Neural progenitor cell (in vitro differentiated cells): ENCODE measurements at regions not wholly inside any gene's neighbourhood (a gene's known extent, or its start where the extent isn't known, plus 50 kb on each side); places are given as distances from the start of the nearest gene placed in this dataset.
A peak's percentile ranks its signal among the peaks of the same experiment; 100 is the strongest.

ENCODE experiments used
- DNase-seq: peaks from one replicate; pipeline ENCODE4 v3.0.0-alpha.2; 2016; ENCODE audit warnings: low spot score
- H2AFZ ChIP-seq: fragments of 200-600 bp; sonication (generic); replicated peaks from 2 replicates; pipeline ENCODE4 v1.6.1; 2016; ENCODE audit warnings: antibody characterized with exemption
- H3F3A ChIP-seq: fragments of 200-600 bp; sonication (generic); 2 replicates; pipeline ENCODE4 v1.6.1; 2016; ENCODE audit warnings: antibody characterized with exemption, low read depth
- H3K27ac ChIP-seq: fragments of 200-600 bp; sonication (generic); 2 replicates; pipeline ENCODE4 v1.5.1; 2016; ENCODE audit warnings: mild to moderate bottlenecking
- H3K27me3 ChIP-seq: fragments of 200-600 bp; sonication (generic); 2 replicates; pipeline ENCODE4 v1.6.1; 2016; ENCODE audit warnings: mild to moderate bottlenecking, moderate library complexity
- H3K36me3 ChIP-seq: fragments of 200-600 bp; sonication (generic); 2 replicates; pipeline ENCODE4 v1.5.1; 2016
- H3K4me1 ChIP-seq: fragments of 200-600 bp; sonication (generic); 2 replicates; pipeline ENCODE4 v1.6.1; 2016; ENCODE audit warnings: mixed run types
- H3K4me2 ChIP-seq: fragments of 200-600 bp; sonication (generic); 2 replicates; pipeline ENCODE4 v1.6.1; 2016
- H3K4me3 ChIP-seq: fragments of 200-600 bp; sonication (generic); 2 replicates; pipeline ENCODE4 v1.5.1; 2016
- H3K79me2 ChIP-seq: fragments of 200-600 bp; sonication (generic); 2 replicates; pipeline ENCODE4 v1.6.1; 2016; ENCODE audit warnings: low read depth
- H3K9ac ChIP-seq: fragments of 200-600 bp; sonication (generic); 2 replicates; pipeline ENCODE4 v1.6.1; 2016
- H3K9me3 ChIP-seq: fragments of 200-600 bp; sonication (generic); 2 replicates; pipeline ENCODE4 v1.5.1; 2016; ENCODE audit warnings: low read depth
- H4K20me1 ChIP-seq: fragments of 200-600 bp; sonication (generic); 2 replicates; pipeline ENCODE4 v1.6.1; 2016; ENCODE audit warnings: low read depth
- H3K27ac Mint-ChIP-seq: 3 replicates; pipeline ENCODE4 v1.8.0; 2021; ENCODE audit warnings: mixed read lengths
- H3K27me3 Mint-ChIP-seq: 2 replicates; pipeline ENCODE4 v1.8.0; 2022; ENCODE audit warnings: low read depth, mild to moderate bottlenecking, inconsistent platforms, moderate library complexity, mixed read lengths; ENCODE audit not compliant: insufficient read depth
- H3K36me3 Mint-ChIP-seq: 3 replicates; pipeline ENCODE4 v1.8.0; 2021; ENCODE audit warnings: mixed read lengths
- H3K4me1 Mint-ChIP-seq: 3 replicates; pipeline ENCODE4 v1.8.0; 2021; ENCODE audit warnings: mixed read lengths
- H3K4me3 Mint-ChIP-seq: 3 replicates; pipeline ENCODE4 v1.8.0; 2021; ENCODE audit warnings: mild to moderate bottlenecking, moderate library complexity, mixed read lengths
- H3K9me3 Mint-ChIP-seq: 3 replicates; pipeline ENCODE4 v1.8.0; 2020; ENCODE audit warnings: mixed read lengths
- CTCF ChIP-seq: fragments of 200-600 bp; sonication (generic); IDR thresholded peaks from 2 replicates; pipeline ENCODE4 v1.5.1; 2017; ENCODE audit warnings: antibody characterized with exemption, mild to moderate bottlenecking
- EZH2 ChIP-seq: fragments of 200-600 bp; sonication (generic); IDR thresholded peaks from 2 replicates; pipeline ENCODE4 v1.6.1; 2017; ENCODE audit warnings: antibody characterized with exemption, mild to moderate bottlenecking, moderate library complexity
- EZH2phosphoT487 ChIP-seq: fragments of 200-600 bp; sonication (generic); IDR thresholded peaks from 2 replicates; pipeline ENCODE4 v1.6.1; 2017; ENCODE audit warnings: antibody characterized with exemption

- no peaks in the 10 kb centered on the region for H3K36me3 ChIP-seq
- H3K27ac ChIP-seq, result no peak overlapping the region
- H3K4me3 ChIP-seq, result no peak overlapping the region
- H3K79me2 ChIP-seq, result no peaks in the 10 kb centered on the region
- Mint-ChIP-seq H3K4me1 (no peaks in the 10 kb centered on the region), H3K36me3 (no peaks in the 10 kb centered on the region), H3K27ac (no peak overlapping the region), H3K4me3 (no peak overlapping the region), H3K9me3 (no peaks in the 10 kb centered on the region), H3K27me3 (peaks cover 7% of the 10 kb centered on the region)
- H3K27me3 ChIP-seq, result no peaks in the 10 kb centered on the region
- no peak for DNase-seq
- H3K9me3 ChIP-seq, result no peaks in the 10 kb centered on the region
- H3K4me1 ChIP-seq, result peaks cover 7% of the 10 kb centered on the region
- no peaks in the 10 kb centered on the region for H4K20me1 ChIP-seq
- H2AFZ ChIP-seq, result no peak overlapping the region
- TF ChIP-seq CTCF (no peak), EZH2 (no peak), EZH2phosphoT487 (no peak)
- H3K4me2 ChIP-seq, result no peak overlapping the region
- H3F3A ChIP-seq, result no peaks in the 10 kb centered on the region
- H3K9ac ChIP-seq, result no peak overlapping the region
These were observed 119.4 kb upstream of the RAI14 start for GRCh38 chr5:34536699-34537098.

GRCh38 chr5:34538026-34538672 lies 118.0 kb upstream of the RAI14 start:
- Histone ChIP-seq H2AFZ (no peak overlapping the region), H3K4me2 (no peak overlapping the region), H3K36me3 (no peaks in the 10 kb centered on the region), H3K27ac (no peak overlapping the region), H3K4me3 (no peak overlapping the region), H3K9ac (no peak overlapping the region), H3K4me1 (peaks cover 7% of the 10 kb centered on the region), H3K27me3 (no peaks in the 10 kb centered on the region), H4K20me1 (no peaks in the 10 kb centered on the region), H3K79me2 (no peaks in the 10 kb centered on the region), H3F3A (no peaks in the 10 kb centered on the region), H3K9me3 (no peaks in the 10 kb centered on the region)
- TF ChIP-seq CTCF (peak; percentile 39), EZH2 (no peak)
- no peaks in the 10 kb centered on the region for H3K4me1 Mint-ChIP-seq
- H3K9me3 Mint-ChIP-seq, result peaks cover 2% of the 10 kb centered on the region
- DNase-seq, result no peak
- no peaks in the 10 kb centered on the region for H3K36me3 Mint-ChIP-seq
- peaks cover 7% of the 10 kb centered on the region for H3K27me3 Mint-ChIP-seq
- no peak overlapping the region for H3K4me3 Mint-ChIP-seq
- H3K27ac Mint-ChIP-seq, result no peak overlapping the region

GRCh38 chr5:34539183-34539582 lies 116.9 kb upstream of the RAI14 start:
- no peaks in the 10 kb centered on the region for H3K36me3 ChIP-seq
- H3K9ac ChIP-seq, result no peak overlapping the region
- no peaks in the 10 kb centered on the region for H4K20me1 ChIP-seq
- H3K4me2 ChIP-seq, result no peak overlapping the region
- no peaks in the 10 kb centered on the region for H3F3A ChIP-seq
- Mint-ChIP-seq H3K27ac (no peak overlapping the region), H3K9me3 (peaks cover 6% of the 10 kb centered on the region), H3K27me3 (peaks cover 9% of the 10 kb centered on the region), H3K4me3 (no peak overlapping the region), H3K36me3 (no peaks in the 10 kb centered on the region), H3K4me1 (no peaks in the 10 kb centered on the region)
- no peaks in the 10 kb centered on the region for H3K9me3 ChIP-seq
- H3K4me1 ChIP-seq, result peaks cover 7% of the 10 kb centered on the region
- H2AFZ ChIP-seq, result no peak overlapping the region
- H3K27ac ChIP-seq, result no peak overlapping the region
- no peak for TF ChIP-seq EZH2
- TF ChIP-seq EZH2phosphoT487, result no peak
- no peak for TF ChIP-seq CTCF
- no peak overlapping the region for H3K4me3 ChIP-seq
- H3K27me3 ChIP-seq, result no peaks in the 10 kb centered on the region
- DNase-seq, result no peak
- H3K79me2 ChIP-seq, result no peaks in the 10 kb centered on the region
